Left kidney (tissue), 1 donor: ENCODE measurements at regions not wholly inside any gene's neighbourhood (a gene's known extent, or its start where the extent isn't known, plus 50 kb on each side); places are given as distances from the start of the nearest gene placed in this dataset.

Experiments
- DNase-seq: peaks from one replicate; pipeline ENCODE4 v3.0.0-alpha.2; 2013

GRCh38 chr18:22253676-22254075 is 84.3 kb downstream of the GATA6 start:
- DNase-seq: peak; percentile 29

- DNase-seq: no peak
These were observed 83.8 kb downstream of the GATA6 start for GRCh38 chr18:22253156-22253555.
